Fibroblast of villous mesenchyme (primary cell): ENCODE measurements at regions not wholly inside any gene's neighbourhood (a gene's known extent, or its start where the extent isn't known, plus 50 kb on each side); places are given as distances from the start of the nearest gene placed in this dataset.
"Not testable (repeated sequence)": the region's sequence is repeated elsewhere in the genome, so short reads cannot be mapped to it uniquely, and the experiment has no call there.

Experiments
- DNase-seq: peaks from one replicate; pipeline ENCODE4 v3.0.0-alpha.2; 2010; ENCODE audit warnings: low read depth
- H3K4me3 ChIP-seq: 2 replicates; pipeline ENCODE4 v1.5.1; 2011; ENCODE audit warnings: low read depth, mild to moderate bottlenecking, low read length
- TF ChIP-seq, protein P1 (sequence below): IDR thresholded peaks from 2 replicates; pipeline ENCODE4 v1.5.1; 2012; ENCODE audit warnings: low read depth, mild to moderate bottlenecking, low read length; ENCODE audit not compliant: insufficient read depth

DNA sequence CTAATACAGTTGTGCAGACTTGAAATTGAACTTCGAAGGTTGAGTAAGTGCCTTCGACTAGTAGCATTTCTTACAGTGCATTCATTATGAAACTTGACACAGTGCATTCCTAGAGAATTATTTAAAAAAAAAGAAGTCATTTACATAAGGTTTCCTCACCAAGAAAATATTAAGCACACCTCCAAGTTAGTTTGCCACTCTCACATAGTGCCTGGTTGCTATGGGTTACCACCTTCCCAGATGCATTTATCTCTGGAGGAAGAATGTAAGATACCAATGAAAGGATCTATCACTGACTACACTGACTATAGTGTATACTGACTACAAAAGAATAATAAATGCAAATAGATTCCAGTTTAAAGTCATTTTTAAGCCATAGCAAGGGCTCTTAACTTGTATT is 311.9 kb upstream of the RASGEF1B start:
- no peak for DNase-seq
- H3K4me3 ChIP-seq, result no peak overlapping the region
- TF ChIP-seq, protein P1, sequence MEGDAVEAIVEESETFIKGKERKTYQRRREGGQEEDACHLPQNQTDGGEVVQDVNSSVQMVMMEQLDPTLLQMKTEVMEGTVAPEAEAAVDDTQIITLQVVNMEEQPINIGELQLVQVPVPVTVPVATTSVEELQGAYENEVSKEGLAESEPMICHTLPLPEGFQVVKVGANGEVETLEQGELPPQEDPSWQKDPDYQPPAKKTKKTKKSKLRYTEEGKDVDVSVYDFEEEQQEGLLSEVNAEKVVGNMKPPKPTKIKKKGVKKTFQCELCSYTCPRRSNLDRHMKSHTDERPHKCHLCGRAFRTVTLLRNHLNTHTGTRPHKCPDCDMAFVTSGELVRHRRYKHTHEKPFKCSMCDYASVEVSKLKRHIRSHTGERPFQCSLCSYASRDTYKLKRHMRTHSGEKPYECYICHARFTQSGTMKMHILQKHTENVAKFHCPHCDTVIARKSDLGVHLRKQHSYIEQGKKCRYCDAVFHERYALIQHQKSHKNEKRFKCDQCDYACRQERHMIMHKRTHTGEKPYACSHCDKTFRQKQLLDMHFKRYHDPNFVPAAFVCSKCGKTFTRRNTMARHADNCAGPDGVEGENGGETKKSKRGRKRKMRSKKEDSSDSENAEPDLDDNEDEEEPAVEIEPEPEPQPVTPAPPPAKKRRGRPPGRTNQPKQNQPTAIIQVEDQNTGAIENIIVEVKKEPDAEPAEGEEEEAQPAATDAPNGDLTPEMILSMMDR, result no peak

DNA sequence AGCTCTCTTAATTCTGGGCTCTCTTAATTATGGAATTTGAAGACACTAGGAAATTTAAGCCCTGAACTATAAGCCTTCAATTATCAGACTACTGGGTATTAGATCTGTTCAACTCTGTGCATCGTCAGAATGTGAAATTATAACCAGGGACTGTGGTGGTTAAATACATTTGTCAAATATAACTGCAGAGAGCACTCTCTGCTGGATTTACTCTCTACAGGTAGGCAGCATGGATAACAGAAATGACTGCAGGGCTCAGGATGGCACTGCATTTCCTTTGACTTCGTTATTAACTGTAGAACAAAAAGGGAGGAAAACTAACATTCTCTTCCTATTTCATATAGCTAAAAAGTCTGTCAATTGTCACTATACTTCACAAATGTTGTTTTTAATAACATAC is 310.1 kb upstream of the RASGEF1B start:
- no peak overlapping the region for H3K4me3 ChIP-seq
- TF ChIP-seq, protein P1, result no peak
- DNase-seq, result no peak

DNA sequence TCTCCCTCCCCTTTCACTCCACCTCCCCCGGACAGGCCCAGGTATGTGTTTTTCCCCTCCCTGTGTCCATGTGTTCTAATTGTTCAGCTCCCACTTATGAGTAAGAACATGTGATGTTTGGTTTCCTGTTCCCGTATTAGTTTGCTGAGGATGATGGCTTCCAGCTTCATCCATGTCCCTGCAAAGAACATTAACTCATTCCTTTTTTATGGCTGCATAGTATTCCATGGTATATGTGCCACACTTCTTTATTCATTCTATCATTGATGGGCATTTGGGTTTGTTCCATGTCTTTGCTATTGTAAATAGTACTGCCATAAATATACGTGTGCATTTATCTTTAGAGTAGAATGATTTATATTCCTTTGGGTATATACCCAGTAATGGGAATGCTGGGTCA is 306.0 kb upstream of the RASGEF1B start:
- DNase-seq, H3K4me3 ChIP-seq: not testable (repeated sequence)

DNA sequence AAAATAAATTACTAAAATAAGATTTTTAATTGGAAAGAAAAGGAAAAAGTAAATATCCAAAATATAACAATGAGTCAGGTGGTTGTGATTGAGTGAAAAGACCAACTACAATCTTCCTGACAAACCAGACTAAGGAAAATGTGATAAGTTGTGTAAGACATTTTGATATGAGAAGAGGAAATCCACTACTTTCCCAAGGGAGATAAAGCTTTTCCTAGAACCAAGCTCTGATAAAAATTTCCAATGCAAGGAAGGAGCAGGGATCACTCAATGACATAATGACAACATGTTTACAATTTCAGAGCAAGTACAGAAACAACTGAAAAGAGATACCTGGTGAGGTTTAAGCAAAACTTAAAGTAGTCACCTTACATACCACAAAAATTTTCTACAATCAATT is 305.1 kb upstream of the RASGEF1B start:
- no peak overlapping the region for H3K4me3 ChIP-seq
- TF ChIP-seq, protein P1, result no peak
- no peak for DNase-seq

DNA sequence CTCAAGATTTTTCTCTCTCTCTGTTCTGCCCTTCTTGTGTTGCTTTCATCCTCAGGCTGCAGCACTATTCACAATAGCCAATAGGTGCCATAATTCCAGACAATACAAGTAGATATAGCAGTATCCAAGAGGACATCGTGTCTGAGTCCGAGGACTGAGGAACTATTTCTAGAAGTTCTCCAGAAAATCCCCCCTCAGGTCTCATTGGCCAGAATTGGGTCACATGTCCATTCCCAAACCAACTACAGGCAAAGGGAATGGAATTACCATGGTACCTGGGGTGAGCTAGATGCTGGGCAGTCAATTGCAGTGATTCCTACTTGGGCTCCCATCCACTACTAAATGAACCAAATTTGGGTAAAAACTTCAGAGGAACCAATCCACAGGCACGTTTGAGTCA is 301.9 kb upstream of the RASGEF1B start:
- no peak overlapping the region for H3K4me3 ChIP-seq
- TF ChIP-seq, protein P1, result no peak
- no peak for DNase-seq

DNA sequence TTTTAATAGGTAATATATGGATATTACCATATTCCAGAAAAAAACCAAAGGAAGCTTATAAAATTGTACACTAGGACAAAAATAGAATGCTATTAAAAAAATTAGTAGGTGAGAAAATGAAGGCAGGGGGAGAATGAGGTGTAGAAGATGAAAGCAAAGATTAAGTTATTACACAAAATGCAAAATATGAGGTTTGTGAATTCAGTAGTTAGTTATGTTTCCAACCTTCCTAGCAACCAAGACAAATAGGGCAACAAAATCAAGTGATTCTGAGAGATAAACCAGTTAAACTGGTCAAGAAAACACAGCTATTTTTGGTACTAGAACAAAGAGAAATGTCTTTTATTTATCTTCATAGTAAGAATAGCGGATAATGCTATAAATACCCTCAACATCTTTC is 300.0 kb upstream of the RASGEF1B start:
- H3K4me3 ChIP-seq, result no peak overlapping the region
- TF ChIP-seq, protein P1, result no peak
- no peak for DNase-seq

DNA sequence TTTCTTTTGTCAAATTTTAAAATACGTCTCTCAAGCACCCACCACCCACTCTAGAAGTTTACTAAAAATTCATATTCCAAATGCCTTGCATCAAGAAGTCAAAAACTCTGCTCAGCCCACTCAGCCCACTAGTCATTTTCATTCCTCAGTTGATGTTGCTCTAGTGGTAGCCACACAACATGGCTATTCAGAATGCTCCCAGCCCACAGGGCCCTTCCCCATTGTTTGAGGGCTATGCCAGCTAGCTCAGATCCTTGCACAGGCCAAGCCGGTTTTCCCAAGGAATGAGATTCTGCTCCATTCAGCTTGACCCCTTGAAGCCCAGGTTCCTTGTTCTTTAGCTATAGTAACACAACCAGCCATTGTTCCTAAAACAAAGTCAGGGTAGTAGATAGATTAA is 297.5 kb upstream of the RASGEF1B start:
- TF ChIP-seq, protein P1, result no peak
- H3K4me3 ChIP-seq, result no peak overlapping the region

More for the DNA sequence above, 297.5 kb upstream of the RASGEF1B start:
- DNase-seq, result no peak
